Calu3 (cell line): ENCODE measurements at regions not wholly inside any gene's neighbourhood (a gene's known extent, or its start where the extent isn't known, plus 50 kb on each side); places are given as distances from the start of the nearest gene placed in this dataset.

Experiments
- BruUV-seq: library from RNA; stranded (reverse); fragments of 400-500 nt; replicated peaks from 2 replicates; lab custom pipeline; 2021; lab: Mats Ljungman, UMichigan
- CTCF ChIA-PET: fragments of 300-600 bp; sonication (Branson Sonifier 250); formaldehyde crosslinking; loops from one replicate; lab custom pipeline; 2022; ENCODE audit warnings: antibody characterized with exemption; lab: Charles Lee
- DNase-seq: peaks from one replicate; pipeline ENCODE4 v3.0.0; 2022
- H3K27ac Mint-ChIP-seq: one replicate; pipeline ENCODE4 v1.8.0; 2022; ENCODE audit warnings: mixed read lengths; ENCODE audit not compliant: unreplicated experiment
- H3K27me3 Mint-ChIP-seq: one replicate; pipeline ENCODE4 v1.8.0; 2022; ENCODE audit warnings: mixed read lengths; ENCODE audit not compliant: unreplicated experiment
- H3K36me3 Mint-ChIP-seq: one replicate; pipeline ENCODE4 v1.8.0; 2022; ENCODE audit warnings: mild to moderate bottlenecking, moderate library complexity, mixed read lengths; ENCODE audit not compliant: insufficient read depth, unreplicated experiment
- H3K4me1 Mint-ChIP-seq: one replicate; pipeline ENCODE4 v1.8.0; 2022; ENCODE audit warnings: mild to moderate bottlenecking, low read depth, mixed read lengths; ENCODE audit not compliant: unreplicated experiment
- H3K4me3 Mint-ChIP-seq: one replicate; pipeline ENCODE4 v1.8.0; 2022; ENCODE audit warnings: mild to moderate bottlenecking, low read depth, moderate library complexity, mixed read lengths; ENCODE audit not compliant: unreplicated experiment
- H3K9me3 Mint-ChIP-seq: one replicate; pipeline ENCODE4 v1.8.0; 2022; ENCODE audit warnings: low read depth, mixed read lengths; ENCODE audit not compliant: unreplicated experiment
- intact Hi-C: fragments of 100-400 bp; cut with micrococcal nuclease; formaldehyde crosslinking; loops from one replicate; pipeline ENCODE4 v1.10.0; 2022; ENCODE audit not compliant: unreplicated experiment
- TF ChIP-seq, protein P1 (sequence below): fragments of 200-600 bp; IDR thresholded peaks from one replicate; pipeline ENCODE4 v1.8.0; 2022; ENCODE audit warnings: antibody characterized with exemption; ENCODE audit not compliant: unreplicated experiment

DNA sequence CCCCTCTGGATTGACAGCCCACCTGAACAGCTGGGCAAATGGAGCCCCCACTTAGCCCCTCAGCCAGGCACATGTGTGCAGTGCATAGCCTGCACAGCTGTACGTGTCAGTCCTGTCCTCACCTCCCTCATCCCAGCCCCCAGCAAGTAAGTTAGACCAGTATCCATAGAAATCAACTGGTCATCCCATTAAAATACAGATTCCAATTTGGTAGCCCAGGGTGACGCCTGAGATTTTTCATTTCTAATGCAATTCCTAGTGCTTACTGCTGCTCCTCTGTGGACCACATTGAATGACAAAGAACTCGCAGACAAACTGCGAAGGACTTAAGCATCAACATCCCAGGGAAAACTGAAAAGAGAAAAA is 99.0 kb upstream of the GJB5 start:
- no peaks in the 10 kb centered on the region for H3K4me1 Mint-ChIP-seq
- H3K36me3 Mint-ChIP-seq: no peaks in the 10 kb centered on the region
- TF ChIP-seq, protein P1, sequence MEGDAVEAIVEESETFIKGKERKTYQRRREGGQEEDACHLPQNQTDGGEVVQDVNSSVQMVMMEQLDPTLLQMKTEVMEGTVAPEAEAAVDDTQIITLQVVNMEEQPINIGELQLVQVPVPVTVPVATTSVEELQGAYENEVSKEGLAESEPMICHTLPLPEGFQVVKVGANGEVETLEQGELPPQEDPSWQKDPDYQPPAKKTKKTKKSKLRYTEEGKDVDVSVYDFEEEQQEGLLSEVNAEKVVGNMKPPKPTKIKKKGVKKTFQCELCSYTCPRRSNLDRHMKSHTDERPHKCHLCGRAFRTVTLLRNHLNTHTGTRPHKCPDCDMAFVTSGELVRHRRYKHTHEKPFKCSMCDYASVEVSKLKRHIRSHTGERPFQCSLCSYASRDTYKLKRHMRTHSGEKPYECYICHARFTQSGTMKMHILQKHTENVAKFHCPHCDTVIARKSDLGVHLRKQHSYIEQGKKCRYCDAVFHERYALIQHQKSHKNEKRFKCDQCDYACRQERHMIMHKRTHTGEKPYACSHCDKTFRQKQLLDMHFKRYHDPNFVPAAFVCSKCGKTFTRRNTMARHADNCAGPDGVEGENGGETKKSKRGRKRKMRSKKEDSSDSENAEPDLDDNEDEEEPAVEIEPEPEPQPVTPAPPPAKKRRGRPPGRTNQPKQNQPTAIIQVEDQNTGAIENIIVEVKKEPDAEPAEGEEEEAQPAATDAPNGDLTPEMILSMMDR: no peak
- intact Hi-C loops: no loop called here
- no peak for DNase-seq
- no peaks in the 10 kb centered on the region for H3K9me3 Mint-ChIP-seq
- H3K27me3 Mint-ChIP-seq: peaks cover 80% of the 10 kb centered on the region
- no peak overlapping the region for H3K27ac Mint-ChIP-seq
- no TSS peak for BruUV-seq
- H3K4me3 Mint-ChIP-seq: no peak overlapping the region
- CTCF ChIA-PET: no interaction called here

GRCh38 chr1:34656299-34656698 is 98.5 kb upstream of the GJB5 start:
- Mint-ChIP-seq H3K4me1 (no peaks in the 10 kb centered on the region), H3K36me3 (no peaks in the 10 kb centered on the region), H3K9me3 (no peaks in the 10 kb centered on the region), H3K27me3 (peaks cover 83% of the 10 kb centered on the region), H3K27ac (no peak overlapping the region), H3K4me3 (no peak overlapping the region)
- no peak for DNase-seq
- CTCF ChIA-PET: no interaction called here
- intact Hi-C loops: no loop called here
- TF ChIP-seq, protein P1: no peak
- no TSS peak for BruUV-seq

DNA sequence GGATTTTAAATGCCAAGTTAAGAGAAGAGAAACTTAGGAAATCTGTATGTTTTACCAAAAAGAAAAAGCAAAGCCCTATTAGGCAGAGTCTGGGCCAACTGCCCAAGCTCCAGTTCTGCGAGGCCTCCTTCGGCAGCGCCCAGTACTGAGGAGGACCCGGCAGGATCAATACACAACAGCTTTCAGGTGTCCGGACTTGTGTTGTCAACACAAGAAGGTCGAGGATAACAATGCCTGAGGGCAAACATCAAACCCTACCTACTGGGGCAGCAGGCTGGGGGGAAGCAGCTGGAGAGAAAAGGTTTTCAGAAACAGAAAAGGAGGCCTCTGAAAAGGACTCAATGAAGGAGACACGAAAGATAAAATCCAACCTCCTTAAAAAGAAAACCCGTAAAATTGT is 98.1 kb upstream of the GJB5 start:
- CTCF ChIA-PET: no interaction called here
- H3K9me3 Mint-ChIP-seq: no peaks in the 10 kb centered on the region
- peaks cover 88% of the 10 kb centered on the region for H3K27me3 Mint-ChIP-seq
- intact Hi-C loops: no loop called here
- no peak overlapping the region for H3K4me3 Mint-ChIP-seq
- TF ChIP-seq, protein P1: no peak
- DNase-seq: no peak
- no TSS peak for BruUV-seq
- H3K4me1 Mint-ChIP-seq: no peaks in the 10 kb centered on the region
- no peak overlapping the region for H3K27ac Mint-ChIP-seq
- H3K36me3 Mint-ChIP-seq: no peaks in the 10 kb centered on the region

DNA sequence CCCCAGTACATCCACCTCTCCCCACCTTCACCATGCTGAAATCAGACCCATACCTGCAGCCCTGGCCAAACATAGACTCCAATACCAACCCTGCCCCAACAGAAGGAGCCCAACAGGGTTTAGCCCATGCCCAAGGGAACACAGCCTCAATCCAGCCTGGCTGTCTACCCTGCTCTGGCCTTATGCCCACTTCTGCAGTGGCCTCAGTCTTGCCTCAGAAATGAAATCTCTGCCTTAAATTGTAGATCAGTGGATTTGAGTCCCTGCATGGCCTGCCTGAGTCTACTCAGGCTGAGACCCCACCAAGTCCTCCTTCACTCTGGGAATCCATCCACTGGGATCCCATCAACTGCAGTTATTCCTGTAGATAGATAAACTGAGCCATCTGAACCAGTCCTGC is 97.6 kb upstream of the GJB5 start:
- Mint-ChIP-seq H3K27me3 (peaks cover 91% of the 10 kb centered on the region), H3K4me1 (no peaks in the 10 kb centered on the region), H3K4me3 (no peak overlapping the region), H3K27ac (no peak overlapping the region), H3K9me3 (no peaks in the 10 kb centered on the region), H3K36me3 (no peaks in the 10 kb centered on the region)
- CTCF ChIA-PET: interaction anchor here (0.6 kb wide), 1 partner anchor 286 kb away, joined by 3 read pairs; no protein-coding TSS in a partner anchor
- intact Hi-C loops: no loop called here
- no TSS peak for BruUV-seq
- TF ChIP-seq, protein P1: no peak
- DNase-seq: no peak

- Mint-ChIP-seq H3K9me3 (no peaks in the 10 kb centered on the region), H3K4me1 (no peaks in the 10 kb centered on the region)
- no TSS peak for BruUV-seq
Measured at GRCh38 chr1:34657849-34658248, 97.0 kb upstream of the GJB5 start.

More at GRCh38 chr1:34657849-34658248, 97.0 kb upstream of the GJB5 start:
- H3K27me3 Mint-ChIP-seq: peaks cover 91% of the 10 kb centered on the region
- no peak overlapping the region for H3K4me3 Mint-ChIP-seq
- no peak for DNase-seq
- CTCF ChIA-PET: interaction anchor here (0.6 kb wide), 1 partner anchor 287 kb away, joined by 3 read pairs; no protein-coding TSS in a partner anchor
- intact Hi-C loops: no loop called here
- no peak overlapping the region for H3K27ac Mint-ChIP-seq
- H3K36me3 Mint-ChIP-seq: no peaks in the 10 kb centered on the region
- TF ChIP-seq, protein P1: no peak
